ENCODE measurements at regions not wholly inside any gene's neighbourhood (a gene's known extent, or its start where the extent isn't known, plus 50 kb on each side); places are given as distances from the start of the nearest gene placed in this dataset. TPM values are rescaled to one million over a fixed set of nuclear protein-coding genes. Genes with fewer than 3 reads are reported as not detected.

- no peaks in the 10 kb centered on the region for H3K9me3 ChIP-seq (ENCODE audit: control insufficient read depth, insufficient read depth, low read length)
- no peak overlapping the region for H3K4me3 ChIP-seq (ENCODE audit: low read depth, low read length)
- DNase-seq (ENCODE audit: low read depth, low spot score): no peak
- ChIA-PET POLR2A (no interaction called here), CTCF (no interaction called here)
- no peak overlapping the region for H3K27ac ChIP-seq (ENCODE audit: low read depth, low read length)
- H3K27me3 ChIP-seq (ENCODE audit: control insufficient read depth, insufficient read depth, low read length): no peaks in the 10 kb centered on the region
- TF ChIP-seq CTCF (IDR thresholded peaks at IDR 0.05; ENCODE audit: low read depth, low read length): no peak
Observed at GRCh38 chr19:32289566-32290210, 55.7 kb upstream of the ZNF507 start.

GRCh38 chr19:32291876-32292275 lies 53.5 kb upstream of the ZNF507 start:
- Histone ChIP-seq H3K9me3 (ENCODE audit: control insufficient read depth, insufficient read depth, low read length) (no peaks in the 10 kb centered on the region), H3K27ac (ENCODE audit: low read depth, low read length) (no peak overlapping the region), H3K27me3 (ENCODE audit: control insufficient read depth, insufficient read depth, low read length) (no peaks in the 10 kb centered on the region), H3K4me3 (ENCODE audit: low read depth, low read length) (no peak overlapping the region)
- no peak for DNase-seq (ENCODE audit: low read depth, low spot score)
- no peak for TF ChIP-seq CTCF (IDR thresholded peaks at IDR 0.05; ENCODE audit: low read depth, low read length)
- CTCF ChIA-PET: no interaction called here
- POLR2A ChIA-PET: no interaction called here

- no peak for TF ChIP-seq CTCF (IDR thresholded peaks at IDR 0.05; ENCODE audit: low read depth, low read length)
- DNase-seq (ENCODE audit: low read depth, low spot score): no peak
- ChIA-PET POLR2A (no interaction called here), CTCF (interaction anchor here (1.4 kb wide), 1 partner anchor 275 kb away, joined by 3 read pairs; no protein-coding TSS in a partner anchor)
- H3K9me3 ChIP-seq (ENCODE audit: control insufficient read depth, insufficient read depth, low read length): no peaks in the 10 kb centered on the region
- H3K27me3 ChIP-seq (ENCODE audit: control insufficient read depth, insufficient read depth, low read length): no peaks in the 10 kb centered on the region
- no peak overlapping the region for H3K4me3 ChIP-seq (ENCODE audit: low read depth, low read length)
- H3K27ac ChIP-seq (ENCODE audit: low read depth, low read length): no peak overlapping the region
Observed at GRCh38 chr19:32294871-32295438, 50.5 kb upstream of the ZNF507 start.

Small RNA genes in the stretch of these regions (small RNA-seq; reads per million reads assigned to genes)
- gene AC011456.1 (ENCODE audit: insufficient read length, low read depth) (not detected), gene RNA5SP471 (ENCODE audit: insufficient read length, low read depth) (not detected), gene RNA5SP472 (ENCODE audit: insufficient read length, low read depth) (not detected), gene RNU6-967P (ENCODE audit: insufficient read length, low read depth) (not detected)

Data from AG04450 (cell line).